SK-N-MC (cell line): ENCODE measurements at regions not wholly inside any gene's neighbourhood (a gene's known extent, or its start where the extent isn't known, plus 50 kb on each side); places are given as distances from the start of the nearest gene placed in this dataset.
"Not testable (repeated sequence)": the region's sequence is repeated elsewhere in the genome, so short reads cannot be mapped to it uniquely, and the experiment has no call there.

Experiments
- DNase-seq: peaks from one replicate; pipeline ENCODE4 v3.0.0-alpha.2; 2011; ENCODE audit warnings: low read depth, low spot score
- H3K27ac ChIP-seq: fragments of 200-600 bp; sonication (generic); 2 replicates; pipeline ENCODE4 v1.5.1; 2016; ENCODE audit warnings: mixed run types
- H3K36me3 ChIP-seq: fragments of 200-600 bp; sonication (generic); 2 replicates; pipeline ENCODE4 v1.6.1; 2017; ENCODE audit warnings: antibody characterized with exemption, low read length, mixed read lengths; ENCODE audit not compliant: insufficient read depth
- H3K4me3 ChIP-seq: fragments of 200-600 bp; sonication (generic); 2 replicates; pipeline ENCODE4 v1.5.1; 2016
- H3K9ac ChIP-seq: fragments of 200-600 bp; sonication (generic); 2 replicates; pipeline ENCODE4 v1.8.0; 2017; ENCODE audit warnings: mixed run types, mixed read lengths; ENCODE audit not compliant: insufficient read length
- H3K9me3 ChIP-seq: fragments of 200-600 bp; sonication (generic); 2 replicates; pipeline ENCODE4 v1.6.1; 2017; ENCODE audit warnings: low read depth, mild to moderate bottlenecking, antibody characterized with exemption, low read length, moderate library complexity, mixed read lengths
- EZH2 ChIP-seq: fragments of 200-600 bp; sonication (generic); IDR thresholded peaks from one replicate; pipeline ENCODE4 v1.6.1; 2017; ENCODE audit warnings: antibody characterized with exemption
- FOXP2 ChIP-seq: optimal IDR thresholded peaks from 2 replicates; pipeline ENCODE3; 2011; ENCODE audit warnings: mild to moderate bottlenecking, moderate library complexity; ENCODE audit not compliant: insufficient read depth; ENCODE audit errors: extremely low read length, control extremely low read depth
- POLR2AphosphoS5 ChIP-seq: IDR thresholded peaks from 2 replicates; pipeline ENCODE4 v1.6.1; 2012; ENCODE audit warnings: mild to moderate bottlenecking, low read depth, low read length, borderline replicate concordance

- Histone ChIP-seq H3K36me3 (no peaks in the 10 kb centered on the region), H3K9me3 (no peaks in the 10 kb centered on the region), H3K4me3 (no peak overlapping the region), H3K9ac (no peak overlapping the region), H3K27ac (no peak overlapping the region)
- TF ChIP-seq POLR2AphosphoS5 (no peak), FOXP2 (no peak), EZH2 (no peak)
- no peak for DNase-seq
Measured at GRCh38 chr10:34895977-34896376, 80.9 kb upstream of the PARD3 start.

- DNase-seq, H3K9ac ChIP-seq, H3K27ac ChIP-seq: not testable (repeated sequence)
Measured at GRCh38 chr10:34895046-34895445, 80.0 kb upstream of the PARD3 start.

GRCh38 chr10:34892521-34892920, 77.4 kb upstream of the PARD3 start:
- H3K9ac ChIP-seq, DNase-seq, H3K27ac ChIP-seq, H3K36me3 ChIP-seq, H3K4me3 ChIP-seq, H3K9me3 ChIP-seq: not testable (repeated sequence)

More at GRCh38 chr10:34895046-34895445, 80.0 kb upstream of the PARD3 start:
- not testable (repeated sequence) for H3K4me3 ChIP-seq, H3K36me3 ChIP-seq, H3K9me3 ChIP-seq

- Histone ChIP-seq H3K9me3 (no peaks in the 10 kb centered on the region), H3K4me3 (no peak overlapping the region), H3K27ac (no peak overlapping the region), H3K9ac (no peak overlapping the region), H3K36me3 (no peaks in the 10 kb centered on the region)
- DNase-seq: no peak
- TF ChIP-seq FOXP2: no peak
- no peak for TF ChIP-seq POLR2AphosphoS5
- TF ChIP-seq EZH2: no peak
Measured at GRCh38 chr10:34890939-34891338, 75.8 kb upstream of the PARD3 start.

GRCh38 chr10:34889004-34889869, 74.1 kb upstream of the PARD3 start:
- no peak overlapping the region for H3K27ac ChIP-seq
- H3K36me3 ChIP-seq: no peaks in the 10 kb centered on the region
- no peak overlapping the region for H3K4me3 ChIP-seq
- DNase-seq: no peak
- no peak for TF ChIP-seq POLR2AphosphoS5
- no peak for TF ChIP-seq EZH2
- TF ChIP-seq FOXP2: no peak
- H3K9me3 ChIP-seq: no peaks in the 10 kb centered on the region
- no peak overlapping the region for H3K9ac ChIP-seq

GRCh38 chr10:34886906-34887642, 72.0 kb upstream of the PARD3 start:
- Histone ChIP-seq H3K4me3 (no peak overlapping the region), H3K27ac (no peak overlapping the region), H3K9ac (no peak overlapping the region), H3K9me3 (no peaks in the 10 kb centered on the region), H3K36me3 (no peaks in the 10 kb centered on the region)
- no peak for DNase-seq
- no peak for TF ChIP-seq EZH2
- TF ChIP-seq FOXP2: no peak
- no peak for TF ChIP-seq POLR2AphosphoS5

GRCh38 chr10:34885898-34886297, 70.8 kb upstream of the PARD3 start:
- no peak for DNase-seq
- H3K9me3 ChIP-seq: no peaks in the 10 kb centered on the region
- no peak overlapping the region for H3K4me3 ChIP-seq
- no peaks in the 10 kb centered on the region for H3K36me3 ChIP-seq
- H3K9ac ChIP-seq: no peak overlapping the region
- no peak overlapping the region for H3K27ac ChIP-seq
- no peak for TF ChIP-seq POLR2AphosphoS5
- TF ChIP-seq EZH2: no peak
- no peak for TF ChIP-seq FOXP2

GRCh38 chr10:34885011-34885410, 69.9 kb upstream of the PARD3 start:
- TF ChIP-seq EZH2: no peak
- no peak for TF ChIP-seq FOXP2
- no peak for TF ChIP-seq POLR2AphosphoS5
- Histone ChIP-seq H3K27ac (no peak overlapping the region), H3K9me3 (no peaks in the 10 kb centered on the region), H3K36me3 (no peaks in the 10 kb centered on the region), H3K9ac (no peak overlapping the region), H3K4me3 (no peak overlapping the region)
- DNase-seq: no peak
